Naive thymus-derived CD8-positive, alpha-beta T cell (primary cell): ENCODE measurements at regions not wholly inside any gene's neighbourhood (a gene's known extent, or its start where the extent isn't known, plus 50 kb on each side); places are given as distances from the start of the nearest gene placed in this dataset.

Source experiments
- ATAC-seq, 2 donors: fragments of 150-1000 bp; cut with Tn5 transposase in 1 of 2; sonication (Bioruptor Pico), chemical (Tn5 transposase) in 1 of 2; 1 replicate in 1 of 2; 2 replicates in 1 of 2; pipeline ENCODE4 v1.10.0; 2021; ENCODE audit warnings: mild to moderate bottlenecking in 2 of 2, moderate library complexity in 2 of 2
- POLR2A ChIA-PET: fragments of 350-600 bp; sonication (Branson Sonifier 250); formaldehyde crosslinking; loops from one replicate; lab custom pipeline; 2021; ENCODE audit warnings: antibody characterized with exemption; lab: Charles Lee
- DNase-seq, 10 donors: peaks; one replicate each; pipeline versions ENCODE4 v3.0.0 to v3.0.0-alpha.2; 2020 to 2022
- H3K27ac Mint-ChIP-seq, 10 donors: one replicate each; pipeline ENCODE4 v1.8.0; 2020 to 2022; ENCODE audit warnings: mild to moderate bottlenecking in 10 of 10, mixed read lengths in 10 of 10, moderate library complexity in 4 of 10, inconsistent platforms in 1 of 10
- H3K27me3 Mint-ChIP-seq, 5 donors: one replicate each; pipeline ENCODE4 v1.8.0; 2021 to 2022; ENCODE audit warnings: mixed read lengths in 5 of 5
- H3K36me3 Mint-ChIP-seq, 3 donors: one replicate each; pipeline ENCODE4 v1.8.0; 2020 to 2022; ENCODE audit warnings: mixed read lengths in 3 of 3, mild to moderate bottlenecking in 2 of 3, inconsistent platforms in 1 of 3
- H3K4me1 Mint-ChIP-seq, 4 donors: one replicate each; pipeline ENCODE4 v1.8.0; 2021 to 2022; ENCODE audit warnings: mixed read lengths in 4 of 4
- H3K4me3 Mint-ChIP-seq, 10 donors: one replicate each; pipeline ENCODE4 v1.8.0; 2020 to 2022; ENCODE audit warnings: mild to moderate bottlenecking in 10 of 10, mixed read lengths in 10 of 10, moderate library complexity in 6 of 10, inconsistent platforms in 1 of 10
- H3K9me3 Mint-ChIP-seq, 9 donors: one replicate each; pipeline ENCODE4 v1.8.0; 2020 to 2022; ENCODE audit warnings: mixed read lengths in 9 of 9, mild to moderate bottlenecking in 3 of 9, inconsistent platforms in 1 of 9, moderate library complexity in 1 of 9

GRCh38 chr11:43545610-43546009, 134.9 kb upstream of the HSD17B12 start:
- H3K4me3 Mint-ChIP-seq: no peak overlapping the region
- ATAC-seq (no peak), DNase-seq (no peak)
- H3K27ac Mint-ChIP-seq: no peak overlapping the region
- peaks cover 2 to 7% (median 6%) of the 10 kb centered on the region in 4 donors for H3K4me1 Mint-ChIP-seq
- H3K36me3 Mint-ChIP-seq: peaks cover 0 to 14% (median 0%) of the 10 kb centered on the region in 3 donors
- POLR2A ChIA-PET: no interaction called here
- H3K9me3 Mint-ChIP-seq: peaks cover 0 to 9% (median 0%) of the 10 kb centered on the region in 9 donors
- H3K27me3 Mint-ChIP-seq: peaks cover 25 to 67% (median 55%) of the 10 kb centered on the region in 5 donors

- no peak for ATAC-seq
- no peak for DNase-seq
- peaks cover 2 to 7% (median 6%) of the 10 kb centered on the region in 4 donors for H3K4me1 Mint-ChIP-seq
- peaks cover 0 to 8% (median 0%) of the 10 kb centered on the region in 9 donors for H3K9me3 Mint-ChIP-seq
- no peak overlapping the region for H3K27ac Mint-ChIP-seq
- H3K4me3 Mint-ChIP-seq: peak overlapping the region in 5 of 10 donors; percentile 20 to 78 (median 57)
- POLR2A ChIA-PET: no interaction called here
- peaks cover 0 to 14% (median 0%) of the 10 kb centered on the region in 3 donors for H3K36me3 Mint-ChIP-seq
- peaks cover 27 to 67% (median 53%) of the 10 kb centered on the region in 5 donors for H3K27me3 Mint-ChIP-seq
Measured at GRCh38 chr11:43546561-43547429, 133.7 kb upstream of the HSD17B12 start.

- peaks cover 24 to 69% (median 52%) of the 10 kb centered on the region in 5 donors for H3K27me3 Mint-ChIP-seq
- POLR2A ChIA-PET: no interaction called here
- H3K36me3 Mint-ChIP-seq: peaks cover 0 to 14% (median 0%) of the 10 kb centered on the region in 3 donors
- DNase-seq: no peak
- no peak for ATAC-seq
- peaks cover 0 to 7% (median 0%) of the 10 kb centered on the region in 9 donors for H3K9me3 Mint-ChIP-seq
- H3K4me1 Mint-ChIP-seq: peaks cover 2 to 7% (median 6%) of the 10 kb centered on the region in 4 donors
- H3K27ac Mint-ChIP-seq: no peak overlapping the region
- H3K4me3 Mint-ChIP-seq: peak overlapping the region in 2 of 10 donors; percentile 20 to 48
Measured at GRCh38 chr11:43547430-43547831, 133.1 kb upstream of the HSD17B12 start.

GRCh38 chr11:43547889-43548381, 132.6 kb upstream of the HSD17B12 start:
- DNase-seq (no peak), ATAC-seq (no peak)
- peaks cover 2 to 7% (median 6%) of the 10 kb centered on the region in 4 donors for H3K4me1 Mint-ChIP-seq
- peak overlapping the region in 1 of 10 donors; percentile 37 for H3K27ac Mint-ChIP-seq
- H3K27me3 Mint-ChIP-seq: peaks cover 22 to 71% (median 51%) of the 10 kb centered on the region in 5 donors
- POLR2A ChIA-PET: no interaction called here
- peak overlapping the region in 8 of 10 donors; percentile 28 to 67 (median 49) for H3K4me3 Mint-ChIP-seq
- peaks cover 0 to 6% (median 0%) of the 10 kb centered on the region in 9 donors for H3K9me3 Mint-ChIP-seq
- H3K36me3 Mint-ChIP-seq: peaks cover 0 to 14% (median 0%) of the 10 kb centered on the region in 3 donors

GRCh38 chr11:43548916-43549315, 131.6 kb upstream of the HSD17B12 start:
- POLR2A ChIA-PET: no interaction called here
- H3K4me1 Mint-ChIP-seq: peaks cover 2 to 7% (median 6%) of the 10 kb centered on the region in 4 donors
- no peak for DNase-seq
- H3K36me3 Mint-ChIP-seq: peaks cover 0 to 14% (median 0%) of the 10 kb centered on the region in 3 donors
- peaks cover 0 to 6% (median 0%) of the 10 kb centered on the region in 9 donors for H3K9me3 Mint-ChIP-seq
- ATAC-seq: no peak
- no peak overlapping the region for H3K27ac Mint-ChIP-seq
- H3K27me3 Mint-ChIP-seq: peaks cover 28 to 77% (median 54%) of the 10 kb centered on the region in 5 donors
- H3K4me3 Mint-ChIP-seq: no peak overlapping the region

GRCh38 chr11:43549624-43550023, 130.9 kb upstream of the HSD17B12 start:
- POLR2A ChIA-PET: no interaction called here
- no peak for ATAC-seq
- Mint-ChIP-seq H3K4me3 (no peak overlapping the region), H3K27me3 (peaks cover 33 to 83% (median 56%) of the 10 kb centered on the region in 5 donors), H3K27ac (peak overlapping the region in 1 of 10 donors; percentile 45), H3K36me3 (peaks cover 0 to 13% (median 0%) of the 10 kb centered on the region in 3 donors), H3K9me3 (peaks cover 0 to 6% (median 0%) of the 10 kb centered on the region in 9 donors), H3K4me1 (peaks cover 2 to 7% (median 6%) of the 10 kb centered on the region in 4 donors)
- DNase-seq: no peak

- Mint-ChIP-seq H3K27ac (no peak overlapping the region), H3K4me1 (peaks cover 2 to 7% (median 6%) of the 10 kb centered on the region in 4 donors), H3K9me3 (peaks cover 0 to 6% (median 0%) of the 10 kb centered on the region in 9 donors), H3K36me3 (peaks cover 0 to 7% (median 0%) of the 10 kb centered on the region in 3 donors), H3K27me3 (peaks cover 34 to 77% (median 54%) of the 10 kb centered on the region in 5 donors), H3K4me3 (no peak overlapping the region)
- ATAC-seq: no peak
- no peak for DNase-seq
- POLR2A ChIA-PET: no interaction called here
Measured at GRCh38 chr11:43550714-43551113, 129.8 kb upstream of the HSD17B12 start.

GRCh38 chr11:43554148-43554473, 126.4 kb upstream of the HSD17B12 start:
- Mint-ChIP-seq H3K4me1 (peaks cover 9 to 19% (median 14%) of the 10 kb centered on the region in 4 donors), H3K27me3 (peaks cover 40 to 81% (median 69%) of the 10 kb centered on the region in 5 donors), H3K4me3 (no peak overlapping the region), H3K27ac (no peak overlapping the region), H3K36me3 (no peaks in the 10 kb centered on the region), H3K9me3 (peaks cover 0 to 2% (median 0%) of the 10 kb centered on the region in 9 donors)
- no peak for ATAC-seq
- POLR2A ChIA-PET: no interaction called here
- no peak for DNase-seq

GRCh38 chr11:43555186-43555585, 125.4 kb upstream of the HSD17B12 start:
- H3K36me3 Mint-ChIP-seq: no peaks in the 10 kb centered on the region

GRCh38 chr11:43555816-43556611, 124.5 kb upstream of the HSD17B12 start:
- ATAC-seq (no peak), DNase-seq (no peak)
- POLR2A ChIA-PET: no interaction called here
- Mint-ChIP-seq H3K4me1 (peaks cover 9 to 19% (median 14%) of the 10 kb centered on the region in 4 donors), H3K36me3 (no peaks in the 10 kb centered on the region), H3K9me3 (no peaks in the 10 kb centered on the region), H3K27me3 (peaks cover 36 to 80% (median 72%) of the 10 kb centered on the region in 5 donors), H3K4me3 (peak overlapping the region in 1 of 10 donors; percentile 14), H3K27ac (peak overlapping the region in 1 of 10 donors; percentile 66)

More at GRCh38 chr11:43555186-43555585, 125.4 kb upstream of the HSD17B12 start:
- POLR2A ChIA-PET: no interaction called here
- peaks cover 0 to 2% (median 0%) of the 10 kb centered on the region in 9 donors for H3K9me3 Mint-ChIP-seq
- H3K27ac Mint-ChIP-seq: no peak overlapping the region
- DNase-seq (no peak), ATAC-seq (no peak)
- H3K4me3 Mint-ChIP-seq: no peak overlapping the region
- peaks cover 9 to 19% (median 14%) of the 10 kb centered on the region in 4 donors for H3K4me1 Mint-ChIP-seq
- H3K27me3 Mint-ChIP-seq: peaks cover 40 to 80% (median 73%) of the 10 kb centered on the region in 5 donors

- Mint-ChIP-seq H3K4me3 (no peak overlapping the region), H3K27ac (peak overlapping the region in 1 of 10 donors; percentile 42), H3K4me1 (peaks cover 9 to 19% (median 14%) of the 10 kb centered on the region in 4 donors), H3K27me3 (peaks cover 36 to 75% (median 69%) of the 10 kb centered on the region in 5 donors), H3K36me3 (no peaks in the 10 kb centered on the region), H3K9me3 (no peaks in the 10 kb centered on the region)
- POLR2A ChIA-PET: no interaction called here
- DNase-seq (no peak), ATAC-seq (no peak)
Measured at GRCh38 chr11:43556612-43557375, 123.7 kb upstream of the HSD17B12 start.
